KMS-11 (cell line): ENCODE measurements at regions not wholly inside any gene's neighbourhood (a gene's known extent, or its start where the extent isn't known, plus 50 kb on each side); places are given as distances from the start of the nearest gene placed in this dataset.

Source experiments
- H2AFZ ChIP-seq: fragments of 200-600 bp; sonication (generic); 2 replicates; pipeline ENCODE4 v1.6.1; 2016; ENCODE audit warnings: antibody characterized with exemption, mixed run types, low read depth
- H3K27ac ChIP-seq: fragments of 200-600 bp; sonication (generic); 2 replicates; pipeline ENCODE4 v1.6.1; 2016; ENCODE audit warnings: mild to moderate bottlenecking, mixed run types
- H3K27me3 ChIP-seq: fragments of 200-600 bp; sonication (generic); 2 replicates; pipeline ENCODE4 v1.6.1; 2017; ENCODE audit warnings: mild to moderate bottlenecking, low read depth, mixed run types, moderate library complexity; ENCODE audit not compliant: insufficient read depth
- H3K36me3 ChIP-seq: fragments of 200-600 bp; sonication (generic); 2 replicates; pipeline ENCODE4 v1.6.1; 2017; ENCODE audit warnings: mild to moderate bottlenecking, mixed run types; ENCODE audit not compliant: insufficient read depth
- H3K4me1 ChIP-seq: fragments of 200-600 bp; sonication (generic); 2 replicates; pipeline ENCODE4 v1.6.1; 2016; ENCODE audit warnings: mild to moderate bottlenecking, low read depth, mixed run types; ENCODE audit not compliant: poor library complexity, severe bottlenecking
- H3K4me2 ChIP-seq: fragments of 200-600 bp; sonication (generic); 2 replicates; pipeline ENCODE4 v1.7.0; 2016; ENCODE audit warnings: mild to moderate bottlenecking, mixed run types
- H3K4me3 ChIP-seq: fragments of 200-600 bp; sonication (generic); IDR thresholded peaks from 2 replicates; pipeline ENCODE4 v1.6.1; 2017; ENCODE audit warnings: low read depth, low read length, mixed read lengths; ENCODE audit not compliant: insufficient read depth
- H3K79me2 ChIP-seq: fragments of 200-600 bp; sonication (generic); 2 replicates; pipeline ENCODE4 v1.6.1; 2016; ENCODE audit warnings: low read depth, mixed run types; ENCODE audit not compliant: insufficient read depth
- H3K9ac ChIP-seq: fragments of 200-600 bp; sonication (generic); 2 replicates; pipeline ENCODE4 v1.6.1; 2016; ENCODE audit warnings: mild to moderate bottlenecking, mixed run types
- H4K20me1 ChIP-seq: fragments of 200-600 bp; sonication (generic); 2 replicates; pipeline ENCODE4 v1.6.1; 2016; ENCODE audit warnings: mild to moderate bottlenecking, mixed run types; ENCODE audit not compliant: insufficient read depth
- CTCF ChIP-seq: fragments of 200-600 bp; sonication (generic); conservative IDR thresholded peaks from 2 replicates; pipeline ENCODE4 v1.6.1; 2017; ENCODE audit warnings: low read depth, mild to moderate bottlenecking, antibody characterized with exemption, low read length, moderate library complexity, mixed read lengths

GRCh38 chr1:81220614-81221071, 580.1 kb upstream of the ADGRL2 start:
- H3K4me3 ChIP-seq: no peak overlapping the region
- H3K36me3 ChIP-seq: no peaks in the 10 kb centered on the region
- no peak overlapping the region for H3K27ac ChIP-seq
- no peak for TF ChIP-seq CTCF
- no peak overlapping the region for H3K9ac ChIP-seq
- H3K4me2 ChIP-seq: no peak overlapping the region
- H3K79me2 ChIP-seq: no peaks in the 10 kb centered on the region
- no peaks in the 10 kb centered on the region for H4K20me1 ChIP-seq
- no peaks in the 10 kb centered on the region for H3K4me1 ChIP-seq
- H3K27me3 ChIP-seq: no peaks in the 10 kb centered on the region
- no peak overlapping the region for H2AFZ ChIP-seq

GRCh38 chr1:81217058-81217457, 583.7 kb upstream of the ADGRL2 start:
- no peaks in the 10 kb centered on the region for H4K20me1 ChIP-seq
- no peak overlapping the region for H3K4me3 ChIP-seq
- no peak overlapping the region for H2AFZ ChIP-seq
- no peaks in the 10 kb centered on the region for H3K36me3 ChIP-seq
- H3K9ac ChIP-seq: no peak overlapping the region
- H3K27me3 ChIP-seq: no peaks in the 10 kb centered on the region
- no peak overlapping the region for H3K27ac ChIP-seq
- H3K4me1 ChIP-seq: no peaks in the 10 kb centered on the region
- H3K4me2 ChIP-seq: no peak overlapping the region
- H3K79me2 ChIP-seq: no peaks in the 10 kb centered on the region
- TF ChIP-seq CTCF: no peak

- no peak for TF ChIP-seq CTCF
- H3K9ac ChIP-seq: no peak overlapping the region
- H3K4me1 ChIP-seq: no peaks in the 10 kb centered on the region
- H3K79me2 ChIP-seq: no peaks in the 10 kb centered on the region
- no peaks in the 10 kb centered on the region for H3K36me3 ChIP-seq
- no peak overlapping the region for H3K4me3 ChIP-seq
- no peak overlapping the region for H3K4me2 ChIP-seq
- no peak overlapping the region for H2AFZ ChIP-seq
- H4K20me1 ChIP-seq: no peaks in the 10 kb centered on the region
- no peak overlapping the region for H3K27ac ChIP-seq
- H3K27me3 ChIP-seq: no peaks in the 10 kb centered on the region
Measured at GRCh38 chr1:81213279-81213678, 587.5 kb upstream of the ADGRL2 start.

GRCh38 chr1:81209461-81209860, 591.3 kb upstream of the ADGRL2 start:
- no peak overlapping the region for H3K4me3 ChIP-seq
- no peaks in the 10 kb centered on the region for H3K79me2 ChIP-seq
- H3K27me3 ChIP-seq: no peaks in the 10 kb centered on the region
- H3K4me1 ChIP-seq: no peaks in the 10 kb centered on the region
- H3K36me3 ChIP-seq: no peaks in the 10 kb centered on the region
- H3K4me2 ChIP-seq: no peak overlapping the region
- H3K27ac ChIP-seq: no peak overlapping the region
- H2AFZ ChIP-seq: no peak overlapping the region
- TF ChIP-seq CTCF: no peak
- H4K20me1 ChIP-seq: no peaks in the 10 kb centered on the region
- H3K9ac ChIP-seq: no peak overlapping the region
